GM18520 (cell line): ENCODE measurements at regions not wholly inside any gene's neighbourhood (a gene's known extent, or its start where the extent isn't known, plus 50 kb on each side); places are given as distances from the start of the nearest gene placed in this dataset.

Experiments used
- ATAC-seq: cut with Tn5 transposase; IDR thresholded peaks from one replicate; pipeline ENCODE4 v1.9.1; 2021; ENCODE audit not compliant: unreplicated experiment

DNA sequence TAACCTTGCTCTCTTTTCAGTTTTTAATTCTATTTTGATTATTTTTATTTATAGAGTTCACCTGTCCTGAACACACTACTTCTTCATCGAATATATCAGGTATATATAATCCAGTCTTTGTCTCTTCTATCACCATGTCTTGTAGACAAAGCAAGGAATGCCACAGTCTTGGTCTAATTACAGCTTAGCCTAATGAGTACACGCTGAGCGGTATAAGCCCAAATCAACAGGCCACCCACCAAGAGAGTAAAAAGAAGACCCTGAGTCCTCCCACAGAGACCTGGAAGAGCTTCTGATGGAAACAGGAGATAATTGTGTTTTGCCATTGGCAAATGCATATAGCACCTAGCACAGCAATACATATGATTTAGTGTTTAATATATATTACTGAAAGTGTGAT, 68.7 kb upstream of the TCF21 start:
- no peak for ATAC-seq

- no peak for ATAC-seq
These were observed 61.1 kb upstream of the TCF21 start for GRCh38 chr6:133827766-133828165.

DNA sequence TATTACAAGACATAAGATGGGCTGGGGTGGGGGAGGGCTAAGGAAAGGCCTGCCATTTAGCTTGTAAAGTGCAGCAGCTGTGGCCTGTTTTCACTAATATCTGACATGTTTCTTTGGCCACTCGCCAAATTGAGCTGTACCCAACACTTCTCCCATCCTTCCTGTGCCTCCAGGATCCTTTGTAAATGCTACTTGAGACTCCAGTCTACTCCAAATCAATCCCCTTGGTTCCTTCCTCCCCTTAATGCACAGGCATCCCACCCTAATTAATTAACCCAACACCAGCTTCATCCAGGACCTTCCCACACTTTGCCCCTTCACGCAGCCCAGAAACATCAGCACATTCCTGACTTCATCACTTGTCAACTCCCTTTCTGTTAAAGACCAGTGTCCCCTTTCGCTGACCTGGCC, 55.0 kb upstream of the TCF21 start:
- no peak for ATAC-seq

DNA sequence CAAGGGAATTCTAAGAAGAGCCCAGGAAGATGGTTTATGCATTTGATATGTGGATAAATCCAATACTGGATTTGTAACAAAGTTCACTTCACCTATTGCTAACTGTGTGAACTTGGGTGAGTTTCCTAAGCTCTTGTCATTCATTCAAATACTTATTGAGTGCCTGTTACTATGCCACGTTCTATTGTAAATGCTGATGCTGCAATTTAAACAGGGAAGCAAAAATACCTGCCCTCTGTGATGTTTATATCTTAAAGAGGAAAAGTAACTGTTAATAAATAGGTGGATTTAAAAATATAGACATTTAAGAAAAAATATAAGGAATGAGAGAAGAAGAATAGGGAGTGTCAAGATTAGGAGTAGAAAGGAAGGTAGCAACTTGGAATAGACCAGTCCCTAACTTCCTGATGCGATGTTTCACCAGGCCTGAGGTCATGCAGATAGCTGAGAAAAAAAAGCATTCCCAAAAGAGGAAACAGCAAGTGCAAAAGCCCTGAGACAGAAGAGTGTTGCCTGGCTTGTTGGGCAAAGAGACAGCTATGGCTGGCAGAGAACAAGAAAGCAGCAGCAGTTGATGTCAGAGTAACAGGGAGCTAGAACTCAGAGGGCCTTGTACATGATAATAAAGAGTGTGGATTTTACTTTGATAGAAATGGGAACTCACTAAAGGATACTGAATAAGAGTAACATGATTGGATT, 54.3 kb upstream of the TCF21 start:
- ATAC-seq = no peak

GRCh38 chr6:133835901-133836300, 53.0 kb upstream of the TCF21 start:
- ATAC-seq = no peak

GRCh38 chr6:133837801-133838349, 51.0 kb upstream of the TCF21 start:
- no peak for ATAC-seq
